Lung (tissue), 11 donors: ENCODE measurements at regions not wholly inside any gene's neighbourhood (a gene's known extent, or its start where the extent isn't known, plus 50 kb on each side); places are given as distances from the start of the nearest gene placed in this dataset.

Experiments
- ATAC-seq: fragments of 200-7000 bp; cut with Tn5 transposase; one replicate; pipeline ENCODE4 v1.9.1; 2020; ENCODE audit warnings: moderate number of reproducible peaks; ENCODE audit not compliant: insufficient read depth, low FRiP score
- DNase-seq, 3 donors: peaks; one replicate each; pipeline ENCODE4 v3.0.0-alpha.2; 2013 to 2017
- H3K27ac ChIP-seq, 2 donors: one replicate each; pipeline ENCODE4 v1.5.1; 2013; ENCODE audit warnings: mild to moderate bottlenecking in 2 of 2, moderate library complexity in 2 of 2, control low read depth in 1 of 2, inconsistent platforms in 1 of 2, low read depth in 1 of 2, low read length in 1 of 2
- H3K27me3 ChIP-seq, 3 donors: one replicate each; pipeline ENCODE4 v1.5.1; 2013; ENCODE audit warnings: low read length in 2 of 3; ENCODE audit not compliant: control insufficient read depth in 3 of 3, insufficient read depth in 3 of 3
- H3K36me3 ChIP-seq, 4 donors: one replicate each; pipeline ENCODE4 v1.5.1; 2013; ENCODE audit warnings: low read length in 4 of 4, mild to moderate bottlenecking in 1 of 4, moderate library complexity in 1 of 4; ENCODE audit not compliant: control insufficient read depth in 4 of 4, insufficient read depth in 4 of 4
- H3K4me1 ChIP-seq, 5 donors: one replicate each; pipeline ENCODE4 v1.5.1; 2013; ENCODE audit warnings: low read length in 5 of 5, mild to moderate bottlenecking in 2 of 5, moderate library complexity in 1 of 5; ENCODE audit not compliant: control insufficient read depth in 5 of 5, insufficient read depth in 5 of 5
- H3K4me3 ChIP-seq: one replicate; pipeline ENCODE4 v1.5.1; 2013; ENCODE audit warnings: mild to moderate bottlenecking, control low read depth, moderate library complexity
- H3K9ac ChIP-seq, 2 donors: one replicate each; pipeline ENCODE4 v1.5.1; 2013; ENCODE audit warnings: low read length in 2 of 2, control low read depth in 1 of 2; ENCODE audit not compliant: insufficient read depth in 1 of 2
- H3K9me3 ChIP-seq, 4 donors: one replicate each; pipeline ENCODE4 v1.5.1; 2013; ENCODE audit warnings: low read length in 3 of 4, mild to moderate bottlenecking in 1 of 4, moderate library complexity in 1 of 4; ENCODE audit not compliant: control insufficient read depth in 4 of 4, insufficient read depth in 3 of 4
- CTCF ChIP-seq: IDR thresholded peaks from 2 replicates; pipeline ENCODE4 v1.5.1; 2012; ENCODE audit warnings: mild to moderate bottlenecking; ENCODE audit errors: control extremely low read depth, extremely low read depth
- WGBS, 2 donors: extraction: QIAGEN DNeasy Blood & Tissue Kit; methylation state at CpG; one replicate each; pipeline ENCODE4 v1.1.7; 2013; 5-methylcytosine and 5-hydroxymethylcytosine counted together
- donor health status: control.
- donor health status: control.
- donor health status: Bipolar disorder and iron deficiency.
- donor health status: healthy.
- donor health status: DM: yes; HTN: yes; CAD: no.

GRCh38 chr5:120241400-120241799 is 222.7 kb upstream of the PRR16 start:
- no peak for TF ChIP-seq CTCF
- no peak overlapping the region for H3K27ac ChIP-seq
- no peak overlapping the region for H3K4me3 ChIP-seq
- H3K9ac ChIP-seq = no peak overlapping the region
- peaks cover 0 to 4% (median 0%) of the 10 kb centered on the region in 5 donors for H3K4me1 ChIP-seq
- no peaks in the 10 kb centered on the region for H3K27me3 ChIP-seq
- H3K36me3 ChIP-seq = no peaks in the 10 kb centered on the region
- no peak for DNase-seq
- WGBS, 2 donors = 65 to 81% methylated on average over 1 of the region's 1 CpG
- no peaks in the 10 kb centered on the region for H3K9me3 ChIP-seq
- no peak for ATAC-seq

GRCh38 chr5:120251898-120252297 is 212.2 kb upstream of the PRR16 start:
- no peak for ATAC-seq
- TF ChIP-seq CTCF = no peak
- 82 to 89% methylated on average over 3 of the region's 3 CpGs for WGBS, 2 donors

GRCh38 chr5:120252839-120253238 is 211.3 kb upstream of the PRR16 start:
- no peaks in the 10 kb centered on the region for H3K9me3 ChIP-seq
- no peaks in the 10 kb centered on the region for H3K27me3 ChIP-seq
- DNase-seq = no peak
- H3K27ac ChIP-seq = no peak overlapping the region
- no peak for ATAC-seq
- no peak for TF ChIP-seq CTCF
- H3K4me1 ChIP-seq = no peaks in the 10 kb centered on the region
- no peak overlapping the region for H3K4me3 ChIP-seq
- no peak overlapping the region for H3K9ac ChIP-seq
- 64 to 84% methylated on average over 3 of the region's 3 CpGs for WGBS, 2 donors
- H3K36me3 ChIP-seq = no peaks in the 10 kb centered on the region

More at GRCh38 chr5:120251898-120252297, 212.2 kb upstream of the PRR16 start:
- H3K9ac ChIP-seq = no peak overlapping the region
- H3K4me1 ChIP-seq = no peaks in the 10 kb centered on the region
- no peak overlapping the region for H3K27ac ChIP-seq
- no peaks in the 10 kb centered on the region for H3K36me3 ChIP-seq
- no peaks in the 10 kb centered on the region for H3K27me3 ChIP-seq
- H3K9me3 ChIP-seq = no peaks in the 10 kb centered on the region
- H3K4me3 ChIP-seq = no peak overlapping the region
- no peak for DNase-seq

- Histone ChIP-seq H3K27ac (no peak overlapping the region), H3K4me3 (no peak overlapping the region), H3K4me1 (no peaks in the 10 kb centered on the region), H3K36me3 (no peaks in the 10 kb centered on the region), H3K9ac (no peak overlapping the region), H3K27me3 (no peaks in the 10 kb centered on the region), H3K9me3 (no peaks in the 10 kb centered on the region)
- 53 to 85% methylated on average over 1 of the region's 1 CpG for WGBS, 2 donors
- no peak for TF ChIP-seq CTCF
- ATAC-seq (no peak), DNase-seq (peak in 2 of 3 donors; percentile 4 to 29)
Measured at GRCh38 chr5:120254385-120254784, 209.7 kb upstream of the PRR16 start.
